K562 (cell line): ENCODE measurements at regions not wholly inside any gene's neighbourhood (a gene's known extent, or its start where the extent isn't known, plus 50 kb on each side); places are given as distances from the start of the nearest gene placed in this dataset.
A peak's percentile ranks its signal among the peaks of the same experiment; 100 is the strongest.

Experiments used
- ATAC-seq: fragments of 200-7000 bp; cut with Tn5 transposase; 3 replicates; pipeline ENCODE4 v1.9.1; 2020; ENCODE audit warnings: moderate library complexity
- BruUV-seq: library from RNA; stranded (reverse); fragments of 400-500 nt; replicated peaks from 2 replicates; lab custom pipeline; 2021; lab: Mats Ljungman, UMichigan
- CTCF ChIA-PET: fragments of 300-600 bp; formaldehyde crosslinking; extraction: SDS; loops from one replicate; lab custom pipeline; 2021; ENCODE audit warnings: low intra/inter-chr PET ratio; lab: Yijun Ruan, JAX
- POLR2A ChIA-PET: fragments of 300-600, 350-650 bp; sonication (Branson Sonifier 250); formaldehyde crosslinking; extraction: SDS; loops from one replicate; lab custom pipeline; 2021; ENCODE audit warnings: antibody characterized with exemption, inconsistent platforms; lab: Yijun Ruan, JAX
- DNase-seq, 4 experiments: peaks; one replicate each; pipeline versions ENCODE4 v3.0.0 to v3.0.0-alpha.2; 2011 to 2018; ENCODE audit warnings: low spot score in 3 of 4, mixed read lengths in 3 of 4; ENCODE audit errors: extremely low read depth in 1 of 4
- FAIRE-seq: peaks from 2 replicates; lab custom pipeline; 2011; peaks lifted over from hg19 to GRCh38; lab: Jason Lieb, UNC
- H2AFZ ChIP-seq: 2 replicates; pipeline ENCODE4 v1.6.0; 2011; ENCODE audit warnings: low read depth, low read length, control low read depth, inconsistent platforms
- H3K27ac ChIP-seq: fragments of 200-600 bp; 3 replicates; pipeline ENCODE4 v1.8.0; 2011; ENCODE audit warnings: low read depth, mild to moderate bottlenecking, control low read depth, inconsistent platforms, low read length, moderate library complexity, mixed read lengths; ENCODE audit errors: extremely low read depth
- H3K27me3 ChIP-seq, 2 experiments: fragments of 300-600 bp in 1 of 2; 2 replicates in 1 of 2; 3 replicates in 1 of 2; pipeline versions ENCODE4 v1.6.0 to v1.8.0; 2011; ENCODE audit warnings: inconsistent platforms in 2 of 2, low read length in 2 of 2, mild to moderate bottlenecking in 1 of 2, mixed read lengths in 1 of 2, moderate library complexity in 1 of 2; ENCODE audit not compliant: control insufficient read depth in 2 of 2, insufficient read depth in 2 of 2
- H3K36me3 ChIP-seq: fragments of 300-600 bp; 3 replicates; pipeline ENCODE4 v1.8.0; 2011; ENCODE audit warnings: mild to moderate bottlenecking, low read length, inconsistent platforms; ENCODE audit not compliant: control insufficient read depth, insufficient read depth
- H3K4me1 ChIP-seq, 2 experiments: fragments of 200-600 bp in 1 of 2; replicated peaks in 1 of 2; 2 replicates in 1 of 2; 3 replicates in 1 of 2; pipeline versions ENCODE4 v1.5.1 to v1.8.0; 2011; ENCODE audit warnings: inconsistent platforms in 2 of 2, low read length in 2 of 2, mild to moderate bottlenecking in 1 of 2, mixed read lengths in 1 of 2, moderate library complexity in 1 of 2; ENCODE audit not compliant: control insufficient read depth in 2 of 2, insufficient read depth in 2 of 2
- H3K4me2 ChIP-seq: 2 replicates; pipeline ENCODE4 v1.6.1; 2011; ENCODE audit warnings: low read length, control low read depth, inconsistent platforms, mixed read lengths; ENCODE audit not compliant: insufficient read depth
- H3K4me3 ChIP-seq: fragments of 200-600 bp; sonication (generic), shearing (Covaris generic); 2 replicates; pipeline ENCODE4 v1.5.1; 2016; ENCODE audit warnings: control low read depth, inconsistent platforms
- H3K79me2 ChIP-seq: fragments of 200-600 bp; 3 replicates; pipeline ENCODE4 v1.8.0; 2011; ENCODE audit warnings: low read length, inconsistent platforms; ENCODE audit not compliant: control insufficient read depth, insufficient read depth
- H3K9ac ChIP-seq, 2 experiments: 2 replicates each; pipeline versions ENCODE4 v1.6.0 to v1.6.1; 2011; ENCODE audit warnings: low read depth in 2 of 2, low read length in 2 of 2, control low read depth in 1 of 2, inconsistent platforms in 1 of 2, mild to moderate bottlenecking in 1 of 2, mixed read lengths in 1 of 2; ENCODE audit not compliant: insufficient read depth in 1 of 2
- H3K9me1 ChIP-seq: one replicate; pipeline ENCODE4 v1.6.0; 2011; ENCODE audit warnings: inconsistent platforms, mild to moderate bottlenecking, low read length, moderate library complexity; ENCODE audit not compliant: control insufficient read depth, insufficient read depth
- H3K9me3 ChIP-seq: replicated peaks from 2 replicates; pipeline ENCODE4 v1.5.1; 2011; ENCODE audit warnings: low read depth, low read length, inconsistent platforms; ENCODE audit not compliant: control insufficient read depth, insufficient read depth
- H4K20me1 ChIP-seq: replicated peaks from 2 replicates; pipeline ENCODE4 v1.6.1; 2011; ENCODE audit warnings: low read length, inconsistent platforms, mixed read lengths; ENCODE audit not compliant: control insufficient read depth, insufficient read depth
- DMBX1 ChIP-seq: fragments of 250-450 bp; sonication (Bioruptor Pico); IDR thresholded peaks from 2 replicates; pipeline ENCODE4 v1.8.0; 2022; ENCODE audit warnings: inconsistent platforms, mild to moderate bottlenecking, moderate library complexity, borderline replicate concordance
- GABPA ChIP-seq: fragments of 200-800 bp; sonication (Bioruptor generic); conservative IDR thresholded peaks from 2 replicates; pipeline ENCODE4 v1.6.1; 2016; ENCODE audit warnings: low read depth, missing genetic modification characterization, missing compliant biosample characterization
- HMG20A ChIP-seq: fragments of 450-650 bp; formaldehyde crosslinking; conservative IDR thresholded peaks from 2 replicates; pipeline ENCODE4 v1.4.0; 2020; ENCODE audit warnings: mild to moderate bottlenecking, mixed read lengths
- NCOA2 ChIP-seq, 2 experiments: fragments of 450-650 bp; IDR thresholded peaks; 2 replicates each; pipeline ENCODE4 v1.6.1; 2018; ENCODE audit warnings: mild to moderate bottlenecking in 2 of 2, moderate library complexity in 1 of 2; ENCODE audit not compliant: partially characterized antibody in 2 of 2
- NR2C2 ChIP-seq, 2 experiments: fragments of 200-800 bp in 1 of 2; sonication (Bioruptor generic) in 1 of 2; sonication (generic) in 1 of 2; formaldehyde crosslinking in 1 of 2; IDR thresholded peaks; 2 replicates each; pipeline versions ENCODE4 v1.6.1 to v1.8.0; 2016 to 2022; ENCODE audit warnings: mild to moderate bottlenecking in 1 of 2, missing compliant biosample characterization in 1 of 2, missing genetic modification characterization in 1 of 2, missing genetic modification reagents in 1 of 2
- PHTF2 ChIP-seq: fragments of 250-450 bp; sonication (Bioruptor Pico); IDR thresholded peaks from 2 replicates; pipeline ENCODE4 v1.5.0; 2021; ENCODE audit warnings: mild to moderate bottlenecking
- RAD21 ChIP-seq, 2 experiments: fragments of 250-450 bp in 1 of 2; fragments of 450-650 bp in 1 of 2; sonication (Bioruptor Pico) in 1 of 2; formaldehyde crosslinking in 1 of 2; IDR thresholded peaks in 1 of 2; conservative IDR thresholded peaks in 1 of 2; 2 replicates each; pipeline versions ENCODE4 v1.4.0 to v1.8.0; 2020 to 2022; ENCODE audit warnings: mild to moderate bottlenecking in 2 of 2, moderate library complexity in 1 of 2
- RFX7 ChIP-seq: fragments of 250-450 bp; sonication (Bioruptor Pico); IDR thresholded peaks from 2 replicates; pipeline ENCODE4 v1.5.1; 2021; ENCODE audit warnings: mild to moderate bottlenecking
- TEAD4 ChIP-seq, 2 experiments: sonication (generic) in 1 of 2; formaldehyde crosslinking in 1 of 2; IDR thresholded peaks; 2 replicates each; pipeline versions ENCODE4 v1.6.1 to v1.8.0; 2012 to 2022; ENCODE audit warnings: borderline replicate concordance in 1 of 2, inconsistent platforms in 1 of 2, low read length in 1 of 2, mild to moderate bottlenecking in 1 of 2, missing genetic modification reagents in 1 of 2
- ZNF311 ChIP-seq: fragments of 250-450 bp; sonication (Bioruptor Pico); IDR thresholded peaks from 2 replicates; pipeline ENCODE4 v1.4.0; 2020; ENCODE audit warnings: mild to moderate bottlenecking, moderate library complexity
- ZNF436 ChIP-seq: fragments of 250-450, 450-650 bp; sonication (Bioruptor Pico); formaldehyde crosslinking; IDR thresholded peaks from 2 replicates; pipeline ENCODE4 v1.7.0; 2020; ENCODE audit warnings: mild to moderate bottlenecking
- ZNF589 ChIP-seq: fragments of 200-800 bp; sonication (Bioruptor generic); IDR thresholded peaks from 2 replicates; pipeline ENCODE4 v1.6.1; 2016; ENCODE audit warnings: low read depth, missing genetic modification characterization, missing compliant biosample characterization
- WGBS: fragments of 100-300 bp; shearing (Covaris generic); methylation state at CpG from one replicate; pipeline ENCODE4 v1.1.6; 2016; ENCODE audit warnings: low coverage, mixed read lengths; ENCODE audit not compliant: insufficient coverage; ENCODE audit errors: missing lambda C conversion rate; 5-methylcytosine and 5-hydroxymethylcytosine counted together
- in situ Hi-C: fragments of 300-500 bp; cut with MboI; formaldehyde crosslinking; loops from 4 replicates; pipeline ENCODE4 v1.15.0; 2018; ENCODE audit warnings: inconsistent platforms, mixed read lengths
- intact Hi-C: fragments of 100-400 bp; cut with micrococcal nuclease; formaldehyde crosslinking; loops from 2 replicates; pipeline ENCODE4 v1.14.2; 2022
- TF ChIP-seq, protein P1 (sequence below): fragments of 450-650 bp; IDR thresholded peaks from 2 replicates; pipeline ENCODE4 v1.6.1; 2017; ENCODE audit warnings: mild to moderate bottlenecking, moderate library complexity
- TF ChIP-seq, protein P2 (sequence below): fragments of 200-800 bp; sonication (Bioruptor generic); IDR thresholded peaks from 2 replicates; pipeline ENCODE4 v1.6.1; 2017; ENCODE audit warnings: missing genetic modification characterization, missing compliant biosample characterization
- TF ChIP-seq, protein P3 (sequence below), 2 experiments: fragments of 450-650 bp in 1 of 2; sonication (generic) in 1 of 2; formaldehyde crosslinking in 1 of 2; IDR thresholded peaks in 1 of 2; conservative IDR thresholded peaks in 1 of 2; 2 replicates each; pipeline versions ENCODE4 v1.6.1 to v1.8.1; 2016 to 2023; ENCODE audit warnings: mild to moderate bottlenecking in 2 of 2, moderate library complexity in 2 of 2, inconsistent platforms in 1 of 2, missing genetic modification reagents in 1 of 2

DNA sequence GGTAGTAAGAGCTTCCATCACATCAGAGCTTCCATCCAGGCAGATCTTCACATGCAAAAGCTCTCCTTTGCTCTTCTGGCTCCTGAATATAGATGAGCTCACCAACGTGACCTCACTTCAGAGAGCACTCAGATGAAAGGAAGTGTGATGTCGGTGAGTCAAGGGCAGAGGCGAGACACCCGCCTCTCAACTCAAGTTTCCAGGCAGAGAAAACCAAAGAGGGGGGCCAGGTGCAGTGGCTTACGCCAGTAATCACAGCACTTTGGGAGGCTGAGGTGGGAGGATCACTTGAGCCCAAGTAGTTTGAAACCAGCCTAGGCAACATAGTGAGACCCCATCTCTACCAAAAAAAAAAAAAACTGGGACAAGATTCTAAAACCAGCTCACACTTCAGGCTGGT, 126.9 kb downstream of the DUSP6 start:
- Histone ChIP-seq H3K4me1 (no peaks in the 10 kb centered on the region; a peak in 1 of 5 replicates), H3K4me2 (no peak overlapping the region), H2AFZ (no peak overlapping the region), H3K9ac (no peak overlapping the region), H3K9me3 (no peaks in the 10 kb centered on the region), H3K9me1 (no peaks in the 10 kb centered on the region), H4K20me1 (no peaks in the 10 kb centered on the region), H3K4me3 (no peak overlapping the region), H3K36me3 (no peaks in the 10 kb centered on the region), H3K27ac (no peak overlapping the region), H3K27me3 (no peaks in the 10 kb centered on the region), H3K79me2 (no peaks in the 10 kb centered on the region)
- no peak for ATAC-seq
- ChIA-PET CTCF (no interaction called here), POLR2A (interaction anchor here (1.3 to 1.5 kb wide), 2 partner anchors 10 to 15 kb away, joined by 3 to 4 read pairs; no protein-coding TSS in a partner anchor)
- DNase-seq: no peak
- in situ Hi-C loops (no loop called here), intact Hi-C loops (no loop called here)
- BruUV-seq: no TSS peak
- no peak for FAIRE-seq
- peak; percentile 48; the same call in 1 of the 2 replicates for TF ChIP-seq GABPA (tag)
- TF ChIP-seq ZNF589 (CRISPR knock-in tag): peak; percentile 67; the same call in 1 of the 2 replicates
- TF ChIP-seq DMBX1 (CRISPR knock-in tag): peak; percentile 75
- TF ChIP-seq NR2C2 (CRISPR knock-in tag; IDR thresholded peaks at IDR 0.05): no peak
- TF ChIP-seq NR2C2 (tag; IDR thresholded peaks at IDR 0.05): peak; percentile 35; the same call in 1 of the 2 replicates
- no peak for TF ChIP-seq HMG20A (CRISPR knock-in tag)
- TF ChIP-seq, protein P1, sequence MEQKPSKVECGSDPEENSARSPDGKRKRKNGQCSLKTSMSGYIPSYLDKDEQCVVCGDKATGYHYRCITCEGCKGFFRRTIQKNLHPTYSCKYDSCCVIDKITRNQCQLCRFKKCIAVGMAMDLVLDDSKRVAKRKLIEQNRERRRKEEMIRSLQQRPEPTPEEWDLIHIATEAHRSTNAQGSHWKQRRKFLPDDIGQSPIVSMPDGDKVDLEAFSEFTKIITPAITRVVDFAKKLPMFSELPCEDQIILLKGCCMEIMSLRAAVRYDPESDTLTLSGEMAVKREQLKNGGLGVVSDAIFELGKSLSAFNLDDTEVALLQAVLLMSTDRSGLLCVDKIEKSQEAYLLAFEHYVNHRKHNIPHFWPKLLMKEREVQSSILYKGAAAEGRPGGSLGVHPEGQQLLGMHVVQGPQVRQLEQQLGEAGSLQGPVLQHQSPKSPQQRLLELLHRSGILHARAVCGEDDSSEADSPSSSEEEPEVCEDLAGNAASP: no peak
- TF ChIP-seq, protein P2, sequence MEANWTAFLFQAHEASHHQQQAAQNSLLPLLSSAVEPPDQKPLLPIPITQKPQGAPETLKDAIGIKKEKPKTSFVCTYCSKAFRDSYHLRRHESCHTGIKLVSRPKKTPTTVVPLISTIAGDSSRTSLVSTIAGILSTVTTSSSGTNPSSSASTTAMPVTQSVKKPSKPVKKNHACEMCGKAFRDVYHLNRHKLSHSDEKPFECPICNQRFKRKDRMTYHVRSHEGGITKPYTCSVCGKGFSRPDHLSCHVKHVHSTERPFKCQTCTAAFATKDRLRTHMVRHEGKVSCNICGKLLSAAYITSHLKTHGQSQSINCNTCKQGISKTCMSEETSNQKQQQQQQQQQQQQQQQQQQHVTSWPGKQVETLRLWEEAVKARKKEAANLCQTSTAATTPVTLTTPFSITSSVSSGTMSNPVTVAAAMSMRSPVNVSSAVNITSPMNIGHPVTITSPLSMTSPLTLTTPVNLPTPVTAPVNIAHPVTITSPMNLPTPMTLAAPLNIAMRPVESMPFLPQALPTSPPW (CRISPR knock-in tag): peak; percentile 70
- TF ChIP-seq PHTF2 (CRISPR knock-in tag): no peak
- TF ChIP-seq, protein P3, sequence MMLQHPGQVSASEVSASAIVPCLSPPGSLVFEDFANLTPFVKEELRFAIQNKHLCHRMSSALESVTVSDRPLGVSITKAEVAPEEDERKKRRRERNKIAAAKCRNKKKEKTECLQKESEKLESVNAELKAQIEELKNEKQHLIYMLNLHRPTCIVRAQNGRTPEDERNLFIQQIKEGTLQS (IDR thresholded peaks at IDR 0.05): 0 out of 2 replicates have a peak, but pooled peaks have one; percentile 26
- TF ChIP-seq, protein P3 (CRISPR knock-in tag; conservative IDR thresholded peaks at IDR 0.05): no peak
- 0 out of 4 replicates have a peak, but pooled peaks of 1 of the 2 experiments have one; percentile 4 for TF ChIP-seq RAD21 (CRISPR knock-in tag; conservative IDR thresholded peaks at IDR 0.05 in 1 of 2, IDR thresholded peaks at IDR 0.05 in 1 of 2)
- no peak for TF ChIP-seq NCOA2 (IDR thresholded peaks at IDR 0.05; ENCODE audit: partially characterized antibody in 2 of 2)
- TF ChIP-seq TEAD4 (IDR thresholded peaks at IDR 0.05; ENCODE audit: low read length): no peak
- TF ChIP-seq TEAD4 (CRISPR knock-in tag; IDR thresholded peaks at IDR 0.05; ENCODE audit: borderline replicate concordance): no peak
- TF ChIP-seq RFX7 (CRISPR knock-in tag): no peak
- TF ChIP-seq ZNF436 (CRISPR knock-in tag): no peak
- TF ChIP-seq ZNF311 (CRISPR knock-in tag): 0 out of 2 replicates have a peak, but pooled peaks have one; percentile 44
- WGBS: 8% methylated on average over 5 of the region's 5 CpGs
